Ovary (tissue), 7 donors: ENCODE measurements at regions not wholly inside any gene's neighbourhood (a gene's known extent, or its start where the extent isn't known, plus 50 kb on each side); places are given as distances from the start of the nearest gene placed in this dataset.

Experiments used
- DNase-seq, 5 donors: peaks; one replicate each; pipeline ENCODE4 v3.0.0-alpha.2; 2019 to 2020
- H3K27ac ChIP-seq, 2 donors: fragments of 200-600 bp; one replicate each; pipeline versions ENCODE4 v1.5.1 to v1.8.0; 2019 to 2022
- H3K27me3 ChIP-seq: fragments of 200-600 bp; one replicate; pipeline ENCODE4 v1.8.0; 2022
- H3K36me3 ChIP-seq: fragments of 200-600 bp; sonication (generic); one replicate; pipeline ENCODE4 v1.5.1; 2019
- H3K4me1 ChIP-seq: one replicate; pipeline ENCODE4 v1.8.1; 2013; ENCODE audit warnings: mild to moderate bottlenecking, moderate library complexity; ENCODE audit not compliant: insufficient read depth
- H3K4me3 ChIP-seq: fragments of 200-600 bp; sonication (generic); one replicate; pipeline ENCODE4 v1.5.1; 2017
- H3K9me3 ChIP-seq, 2 donors: fragments of 200-600 bp in 1 of 2; sonication (generic) in 1 of 2; one replicate each; pipeline versions ENCODE4 v1.5.1 to v1.8.1; 2013 to 2019; ENCODE audit warnings: mild to moderate bottlenecking in 1 of 2, moderate library complexity in 1 of 2
- CTCF ChIP-seq, 3 donors: fragments of 450-650 bp in 2 of 3; fragments of 200-600 bp in 1 of 3; IDR thresholded peaks; one replicate each; pipeline versions ENCODE4 v1.5.1 to v1.8.0; 2016 to 2022; ENCODE audit warnings: antibody characterized with exemption in 3 of 3, mild to moderate bottlenecking in 1 of 3
- EP300 ChIP-seq: sonication (generic); formaldehyde crosslinking; IDR thresholded peaks from one replicate; pipeline ENCODE4 v1.6.1; 2017; ENCODE audit warnings: antibody characterized with exemption
- POLR2A ChIP-seq: fragments of 450-650 bp; IDR thresholded peaks from one replicate; pipeline ENCODE4 v1.6.1; 2017; ENCODE audit warnings: antibody characterized with exemption, mild to moderate bottlenecking, moderate library complexity
- WGBS, 3 donors: extraction: QIAGEN DNeasy Blood & Tissue Kit in 1 of 3; methylation state at CpG; one replicate each; pipeline versions ENCODE4 v1.1.5 to v1.1.7; 2013 to 2017; 5-methylcytosine and 5-hydroxymethylcytosine counted together
- intact Hi-C, 4 donors: fragments of 100-400 bp; cut with DNase I; formaldehyde crosslinking; loops; one replicate each; pipeline versions ENCODE4 v1.11.0 to v1.15.1; 2022 to 2023
- donor health status: DM: no; HTN: no; CAD: no; lungs with moderate emphysema.
- donor health status: DM: no; HTN: no; CAD: no.
- donor health status: Bipolar disorder and iron deficiency.
- donor health status: DM: no; HTN: no; CAD: no.
- donor health status: DM: yes; HTN: yes; CAD: no.

GRCh38 chr4:101418055-101418454 is 70.7 kb upstream of the PPP3CA start:
- intact Hi-C loops: no loop called here
- Histone ChIP-seq H3K36me3 (no peaks in the 10 kb centered on the region), H3K27ac (no peak overlapping the region), H3K4me3 (no peak overlapping the region), H3K4me1 (no peaks in the 10 kb centered on the region), H3K9me3 (no peaks in the 10 kb centered on the region), H3K27me3 (no peaks in the 10 kb centered on the region)
- no peak for DNase-seq
- WGBS, 3 donors: 60 to 78% (median 65%) methylated on average over 2 of the region's 2 CpGs
- TF ChIP-seq POLR2A: no peak
- TF ChIP-seq EP300: no peak
- no peak for TF ChIP-seq CTCF (IDR thresholded peaks at IDR 0.05)

- WGBS, 3 donors: 93 to 94% (median 94%) methylated on average over 6 of the region's 6 CpGs
These were observed 69.7 kb upstream of the PPP3CA start for GRCh38 chr4:101417046-101417445.

GRCh38 chr4:101415962-101416361 is 68.6 kb upstream of the PPP3CA start:
- intact Hi-C loops: no loop called here
- DNase-seq: no peak
- WGBS, 3 donors: 93 to 96% (median 95%) methylated on average over 6 of the region's 6 CpGs

More at GRCh38 chr4:101417046-101417445, 69.7 kb upstream of the PPP3CA start:
- H3K27ac ChIP-seq: no peak overlapping the region
- no peak overlapping the region for H3K4me3 ChIP-seq
- no peaks in the 10 kb centered on the region for H3K27me3 ChIP-seq
- H3K36me3 ChIP-seq: no peaks in the 10 kb centered on the region
- no peak for DNase-seq
- TF ChIP-seq EP300: no peak
- TF ChIP-seq POLR2A: no peak
- TF ChIP-seq CTCF (IDR thresholded peaks at IDR 0.05): no peak
- intact Hi-C loops: no loop called here
- no peaks in the 10 kb centered on the region for H3K4me1 ChIP-seq
- H3K9me3 ChIP-seq: no peaks in the 10 kb centered on the region

GRCh38 chr4:101414496-101414895 is 67.2 kb upstream of the PPP3CA start:
- TF ChIP-seq EP300 (no peak), POLR2A (no peak), CTCF (IDR thresholded peaks at IDR 0.05) (no peak)
- no peaks in the 10 kb centered on the region for H3K27me3 ChIP-seq
- H3K4me3 ChIP-seq: no peak overlapping the region
- no peaks in the 10 kb centered on the region for H3K4me1 ChIP-seq
- H3K27ac ChIP-seq: no peak overlapping the region
- no peaks in the 10 kb centered on the region for H3K9me3 ChIP-seq
- intact Hi-C loops: no loop called here
- 49 to 69% (median 65%) methylated on average over 1 of the region's 1 CpG for WGBS, 3 donors
- DNase-seq: no peak
- no peaks in the 10 kb centered on the region for H3K36me3 ChIP-seq

More at GRCh38 chr4:101415962-101416361, 68.6 kb upstream of the PPP3CA start:
- no peak overlapping the region for H3K27ac ChIP-seq
- H3K36me3 ChIP-seq: no peaks in the 10 kb centered on the region
- no peaks in the 10 kb centered on the region for H3K4me1 ChIP-seq
- H3K27me3 ChIP-seq: no peaks in the 10 kb centered on the region
- no peaks in the 10 kb centered on the region for H3K9me3 ChIP-seq
- H3K4me3 ChIP-seq: no peak overlapping the region
- TF ChIP-seq EP300 (no peak), CTCF (IDR thresholded peaks at IDR 0.05) (no peak), POLR2A (no peak)
